PC-3 (cell line): ENCODE measurements at regions not wholly inside any gene's neighbourhood (a gene's known extent, or its start where the extent isn't known, plus 50 kb on each side); places are given as distances from the start of the nearest gene placed in this dataset.

Source experiments
- CTCF ChIP-seq: fragments of 300-600 bp; sonication (generic); conservative IDR thresholded peaks from 2 replicates; pipeline ENCODE4 v1.5.1; 2017; ENCODE audit warnings: antibody characterized with exemption, low read depth, mild to moderate bottlenecking, low read length
- EZH2 ChIP-seq: fragments of 300-600 bp; sonication (generic); IDR thresholded peaks from one replicate; pipeline ENCODE4 v1.6.1; 2017; ENCODE audit warnings: antibody characterized with exemption, mild to moderate bottlenecking, low read length; ENCODE audit not compliant: unreplicated experiment
- EZH2phosphoT487 ChIP-seq: fragments of 300-600 bp; sonication (generic); IDR thresholded peaks from 2 replicates; pipeline ENCODE4 v1.6.1; 2018; ENCODE audit warnings: mild to moderate bottlenecking, antibody characterized with exemption, low read length, borderline replicate concordance

- TF ChIP-seq CTCF (no peak), EZH2 (no peak), EZH2phosphoT487 (no peak)
Measured at GRCh38 chr4:89364541-89364940, 56.9 kb upstream of the GPRIN3 start.
